ENCODE measurements at regions not wholly inside any gene's neighbourhood (a gene's known extent, or its start where the extent isn't known, plus 50 kb on each side); places are given as distances from the start of the nearest gene placed in this dataset.

DNA sequence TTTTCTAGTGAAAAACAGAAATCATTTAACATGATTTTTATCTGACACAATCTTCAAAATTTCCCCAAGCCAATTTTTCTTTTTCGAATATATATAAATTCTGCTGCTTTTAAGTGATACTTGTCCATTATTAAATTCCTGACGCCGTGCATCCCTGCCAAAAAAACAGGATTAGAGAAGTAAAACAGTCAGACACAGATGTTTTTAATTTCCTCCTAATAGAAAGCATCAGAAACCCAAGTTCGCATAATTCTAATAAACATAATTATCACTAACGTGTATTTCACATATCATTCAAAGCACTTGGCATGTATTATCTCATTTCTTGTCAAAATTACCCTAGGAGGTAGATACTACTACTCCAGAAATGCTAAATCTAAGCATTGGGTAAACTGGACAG is 179.5 kb downstream of the ZFP64 start:
- TF ChIP-seq CEBPB (IDR thresholded peaks at IDR 0.05), result no peak
- no peak for TF ChIP-seq FOXM1 (IDR thresholded peaks at IDR 0.05; ENCODE audit: borderline replicate concordance, low read depth)

Data from Ishikawa (cell line).